ENCODE measurements at regions not wholly inside any gene's neighbourhood (a gene's known extent, or its start where the extent isn't known, plus 50 kb on each side); places are given as distances from the start of the nearest gene placed in this dataset.

DNA sequence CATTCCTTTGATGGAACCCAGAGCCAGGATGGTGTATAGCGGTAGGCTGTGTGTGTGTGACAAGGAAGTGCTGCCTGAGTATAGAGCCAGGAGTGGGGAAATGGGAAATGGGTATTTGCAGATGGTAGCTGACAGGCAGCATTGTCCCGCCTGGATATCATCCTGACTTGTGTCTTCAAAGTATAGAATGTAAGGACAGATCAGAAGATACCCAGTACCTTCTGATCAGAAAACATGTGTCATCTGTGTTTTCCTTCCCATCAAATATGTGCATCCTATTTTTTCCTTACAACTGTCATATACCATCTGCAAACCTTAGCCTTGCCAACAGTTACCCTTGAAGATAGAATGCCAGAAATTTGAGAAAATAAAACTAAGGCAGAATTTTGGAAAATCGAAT is 146.2 kb upstream of the CBLB start:
- Histone ChIP-seq H3K9me3 (no peaks in the 10 kb centered on the region), H3K27ac (no peak overlapping the region), H3K36me3 (no peaks in the 10 kb centered on the region), H3K27me3 (no peaks in the 10 kb centered on the region), H3K4me1 (no peaks in the 10 kb centered on the region), H3K4me3 (no peak overlapping the region)
- 88 to 94% methylated on average over 2 to 3 of the region's 3 CpGs for WGBS, 2 donors (ENCODE audit: low coverage in 1 of 2)
- in situ Hi-C loops (cut with MboI; ENCODE audit: low pct_ligation_motif_present in 1 of 4, low pct_unique_long_range_greater_than_20kb in 1 of 4, low sequenced_read_pairs in 3 of 4): no loop called here
- intact Hi-C loops (cut with DNase I; ENCODE audit: low total_unique reads): no loop called here
- TF ChIP-seq POLR2A (IDR thresholded peaks at IDR 0.05) (no peak), EP300 (IDR thresholded peaks at IDR 0.05; ENCODE audit: low read depth) (no peak)
- TF ChIP-seq, protein P1, sequence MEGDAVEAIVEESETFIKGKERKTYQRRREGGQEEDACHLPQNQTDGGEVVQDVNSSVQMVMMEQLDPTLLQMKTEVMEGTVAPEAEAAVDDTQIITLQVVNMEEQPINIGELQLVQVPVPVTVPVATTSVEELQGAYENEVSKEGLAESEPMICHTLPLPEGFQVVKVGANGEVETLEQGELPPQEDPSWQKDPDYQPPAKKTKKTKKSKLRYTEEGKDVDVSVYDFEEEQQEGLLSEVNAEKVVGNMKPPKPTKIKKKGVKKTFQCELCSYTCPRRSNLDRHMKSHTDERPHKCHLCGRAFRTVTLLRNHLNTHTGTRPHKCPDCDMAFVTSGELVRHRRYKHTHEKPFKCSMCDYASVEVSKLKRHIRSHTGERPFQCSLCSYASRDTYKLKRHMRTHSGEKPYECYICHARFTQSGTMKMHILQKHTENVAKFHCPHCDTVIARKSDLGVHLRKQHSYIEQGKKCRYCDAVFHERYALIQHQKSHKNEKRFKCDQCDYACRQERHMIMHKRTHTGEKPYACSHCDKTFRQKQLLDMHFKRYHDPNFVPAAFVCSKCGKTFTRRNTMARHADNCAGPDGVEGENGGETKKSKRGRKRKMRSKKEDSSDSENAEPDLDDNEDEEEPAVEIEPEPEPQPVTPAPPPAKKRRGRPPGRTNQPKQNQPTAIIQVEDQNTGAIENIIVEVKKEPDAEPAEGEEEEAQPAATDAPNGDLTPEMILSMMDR (IDR thresholded peaks at IDR 0.05): no peak
- DNase-seq: no peak

DNA sequence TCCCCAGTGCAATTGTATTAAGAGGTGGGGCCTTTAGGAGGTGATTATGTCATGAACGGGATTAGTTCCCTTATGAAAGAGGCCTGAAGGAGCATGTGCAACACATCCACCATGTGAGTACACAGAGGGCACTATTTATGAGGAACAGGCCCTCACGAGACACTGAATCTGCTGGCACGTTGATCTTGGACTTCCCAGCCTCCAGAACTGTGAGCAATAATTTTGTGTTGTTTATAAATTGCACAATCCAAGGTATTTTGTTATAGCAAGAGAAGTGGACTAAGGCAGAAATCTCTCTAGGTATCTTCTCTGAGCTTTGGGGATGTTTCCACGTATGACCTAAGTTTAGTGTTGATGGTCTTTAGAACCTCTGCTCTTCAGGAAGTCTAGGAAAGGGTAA is 149.3 kb upstream of the CBLB start:
- Histone ChIP-seq H3K36me3 (no peaks in the 10 kb centered on the region), H3K27ac (no peak overlapping the region), H3K4me3 (no peak overlapping the region), H3K4me1 (no peaks in the 10 kb centered on the region), H3K27me3 (no peaks in the 10 kb centered on the region), H3K9me3 (no peaks in the 10 kb centered on the region)
- TF ChIP-seq POLR2A (IDR thresholded peaks at IDR 0.05) (no peak), EP300 (IDR thresholded peaks at IDR 0.05; ENCODE audit: low read depth) (no peak), POLR2AphosphoS5 (IDR thresholded peaks at IDR 0.05) (no peak)
- TF ChIP-seq, protein P1 (IDR thresholded peaks at IDR 0.05): no peak
- no peak for DNase-seq
- 81 to 92% methylated on average over 4 of the region's 4 CpGs for WGBS, 2 donors (ENCODE audit: low coverage in 1 of 2)
- in situ Hi-C loops (cut with MboI; ENCODE audit: low pct_ligation_motif_present in 1 of 4, low pct_unique_long_range_greater_than_20kb in 1 of 4, low sequenced_read_pairs in 3 of 4): no loop called here
- intact Hi-C loops (cut with DNase I; ENCODE audit: low total_unique reads): no loop called here

DNA sequence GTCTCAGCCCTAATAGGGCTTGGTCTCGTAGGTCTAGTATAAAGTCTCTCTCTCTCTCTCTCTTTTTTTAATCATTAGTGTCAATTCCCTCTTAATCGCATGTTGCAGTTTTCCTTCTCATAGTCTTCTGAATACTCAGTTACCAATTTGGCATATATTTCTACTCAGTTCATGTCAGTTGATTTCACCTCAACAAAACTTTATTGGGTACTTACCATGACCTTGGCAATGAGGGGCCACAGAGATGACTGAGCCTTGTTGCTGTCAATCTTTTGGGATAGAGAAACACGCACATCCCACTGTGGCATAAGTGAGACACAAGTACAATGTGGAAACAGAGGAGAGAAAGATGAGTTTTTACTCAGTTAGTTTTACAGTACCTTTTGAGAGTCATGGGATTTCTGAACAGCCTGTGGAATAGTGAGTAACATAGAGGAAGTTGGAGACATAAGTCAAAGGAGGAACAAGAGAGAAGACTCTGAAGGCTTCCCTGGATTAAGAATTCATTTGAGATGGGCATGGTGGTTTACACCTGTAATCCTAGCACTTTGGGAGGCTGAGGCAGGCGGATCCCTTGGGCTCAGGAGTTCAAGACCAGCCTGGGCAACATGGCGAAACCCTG is 150.2 kb upstream of the CBLB start:
- no peaks in the 10 kb centered on the region for H3K9me3 ChIP-seq
- 89 to 93% methylated on average over 4 to 5 of the region's 5 CpGs for WGBS, 2 donors (ENCODE audit: low coverage in 1 of 2)
- in situ Hi-C loops (cut with MboI; ENCODE audit: low pct_ligation_motif_present in 1 of 4, low pct_unique_long_range_greater_than_20kb in 1 of 4, low sequenced_read_pairs in 3 of 4) (no loop called here), intact Hi-C loops (cut with DNase I; ENCODE audit: low total_unique reads) (no loop called here)
- H3K27ac ChIP-seq: no peak overlapping the region
- no peak for TF ChIP-seq EP300 (IDR thresholded peaks at IDR 0.05; ENCODE audit: low read depth)
- no peak for TF ChIP-seq POLR2AphosphoS5 (IDR thresholded peaks at IDR 0.05)
- TF ChIP-seq, protein P1 (IDR thresholded peaks at IDR 0.05): no peak
- no peak for TF ChIP-seq POLR2A (IDR thresholded peaks at IDR 0.05)
- no peak for DNase-seq
- H3K36me3 ChIP-seq: no peaks in the 10 kb centered on the region
- H3K27me3 ChIP-seq: no peaks in the 10 kb centered on the region
- H3K4me1 ChIP-seq: no peaks in the 10 kb centered on the region
- H3K4me3 ChIP-seq: no peak overlapping the region

DNA sequence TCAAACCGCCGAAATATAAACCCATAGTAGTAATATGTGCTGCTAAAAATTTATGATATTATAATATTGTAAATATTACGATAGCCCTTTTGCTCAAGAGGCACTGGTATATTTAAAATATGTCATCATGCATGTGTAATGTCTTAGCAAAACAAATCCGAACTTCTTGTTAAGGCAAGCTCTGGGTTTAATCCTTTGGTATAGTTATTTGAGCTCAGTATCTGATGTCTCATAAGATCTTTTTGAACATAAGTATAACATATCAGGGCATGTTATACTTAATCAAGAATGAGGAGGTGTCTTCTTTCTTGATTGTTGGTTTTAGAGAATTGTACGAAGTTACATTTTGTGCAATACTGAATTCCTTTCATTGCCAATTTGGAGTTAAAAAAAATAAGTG is 154.1 kb upstream of the CBLB start:
- intact Hi-C loops (cut with DNase I; ENCODE audit: low total_unique reads) (no loop called here), in situ Hi-C loops (cut with MboI; ENCODE audit: low pct_ligation_motif_present in 1 of 4, low pct_unique_long_range_greater_than_20kb in 1 of 4, low sequenced_read_pairs in 3 of 4) (no loop called here)
- 91 to 100% methylated on average over 4 to 5 of the region's 5 CpGs for WGBS, 2 donors (ENCODE audit: low coverage in 1 of 2)

More for the DNA sequence above, 154.1 kb upstream of the CBLB start:
- TF ChIP-seq POLR2AphosphoS5 (IDR thresholded peaks at IDR 0.05): no peak
- TF ChIP-seq, protein P1 (IDR thresholded peaks at IDR 0.05): no peak
- TF ChIP-seq EP300 (IDR thresholded peaks at IDR 0.05; ENCODE audit: low read depth): no peak
- TF ChIP-seq POLR2A (IDR thresholded peaks at IDR 0.05): no peak
- DNase-seq: no peak
- H3K36me3 ChIP-seq: no peaks in the 10 kb centered on the region
- no peaks in the 10 kb centered on the region for H3K9me3 ChIP-seq
- H3K27ac ChIP-seq: no peak overlapping the region
- no peaks in the 10 kb centered on the region for H3K27me3 ChIP-seq
- H3K4me3 ChIP-seq: no peak overlapping the region
- peaks cover 0 to 16% (median 6%) of the 10 kb centered on the region in 4 donors for H3K4me1 ChIP-seq

Measured in transverse colon (tissue), 4 donors.